Left kidney (tissue), 1 donor: ENCODE measurements at regions not wholly inside any gene's neighbourhood (a gene's known extent, or its start where the extent isn't known, plus 50 kb on each side); places are given as distances from the start of the nearest gene placed in this dataset.
"Not testable (repeated sequence)": the region's sequence is repeated elsewhere in the genome, so short reads cannot be mapped to it uniquely, and the experiment has no call there.

Experiments
- DNase-seq: peaks from one replicate; pipeline ENCODE4 v3.0.0-alpha.2; 2013

- DNase-seq, result no peak
Observed at GRCh38 chr16:62353355-62353754, 317.1 kb upstream of the CDH8 start.

- DNase-seq, result no peak
Observed at GRCh38 chr16:62342216-62342615, 306.0 kb upstream of the CDH8 start.

- no peak for DNase-seq
Observed at GRCh38 chr16:62335356-62335755, 299.1 kb upstream of the CDH8 start.

- DNase-seq, result no peak
Observed at GRCh38 chr16:62321606-62322005, 285.4 kb upstream of the CDH8 start.

- DNase-seq, result no peak
Observed at GRCh38 chr16:62298600-62298999, 262.4 kb upstream of the CDH8 start.

GRCh38 chr16:62294213-62294972, 258.2 kb upstream of the CDH8 start:
- no peak for DNase-seq

- no peak for DNase-seq
Observed at GRCh38 chr16:62288990-62289629, 252.9 kb upstream of the CDH8 start.

GRCh38 chr16:62280506-62280905, 244.3 kb upstream of the CDH8 start:
- DNase-seq, result no peak

GRCh38 chr16:62277942-62278341, 241.7 kb upstream of the CDH8 start:
- no peak for DNase-seq

GRCh38 chr16:62276637-62277036, 240.4 kb upstream of the CDH8 start:
- DNase-seq, result no peak

- no peak for DNase-seq
Observed at GRCh38 chr16:62272035-62272434, 235.8 kb upstream of the CDH8 start.

- DNase-seq, result no peak
Observed at GRCh38 chr16:62261760-62262159, 225.5 kb upstream of the CDH8 start.

GRCh38 chr16:62258931-62259435, 222.7 kb upstream of the CDH8 start:
- DNase-seq, result not testable (repeated sequence)

- peak; percentile 12 for DNase-seq
Observed at GRCh38 chr16:62256406-62256805, 220.2 kb upstream of the CDH8 start.

- no peak for DNase-seq
Observed at GRCh38 chr16:62254847-62255246, 218.6 kb upstream of the CDH8 start.

GRCh38 chr16:62254372-62254771, 218.1 kb upstream of the CDH8 start:
- DNase-seq, result no peak

- DNase-seq, result no peak
Observed at GRCh38 chr16:62253966-62254365, 217.7 kb upstream of the CDH8 start.

- no peak for DNase-seq
Observed at GRCh38 chr16:62249069-62249468, 212.8 kb upstream of the CDH8 start.

GRCh38 chr16:62240722-62241121, 204.5 kb upstream of the CDH8 start:
- DNase-seq, result no peak

GRCh38 chr16:62225675-62226074, 189.4 kb upstream of the CDH8 start:
- no peak for DNase-seq

- no peak for DNase-seq
Observed at GRCh38 chr16:62224646-62225209, 188.5 kb upstream of the CDH8 start.

GRCh38 chr16:62216837-62217236, 180.6 kb upstream of the CDH8 start:
- DNase-seq, result no peak

GRCh38 chr16:62213763-62214162, 177.5 kb upstream of the CDH8 start:
- no peak for DNase-seq
